Ramos (cell line): ENCODE measurements at regions not wholly inside any gene's neighbourhood (a gene's known extent, or its start where the extent isn't known, plus 50 kb on each side); places are given as distances from the start of the nearest gene placed in this dataset.

ENCODE experiments used
- in situ Hi-C: fragments of 300-500 bp; cut with MboI; formaldehyde crosslinking; loops from one replicate; pipeline ENCODE4 v1.14.3; 2022; ENCODE audit warnings: low sequenced_read_pairs; ENCODE audit not compliant: unreplicated experiment

DNA sequence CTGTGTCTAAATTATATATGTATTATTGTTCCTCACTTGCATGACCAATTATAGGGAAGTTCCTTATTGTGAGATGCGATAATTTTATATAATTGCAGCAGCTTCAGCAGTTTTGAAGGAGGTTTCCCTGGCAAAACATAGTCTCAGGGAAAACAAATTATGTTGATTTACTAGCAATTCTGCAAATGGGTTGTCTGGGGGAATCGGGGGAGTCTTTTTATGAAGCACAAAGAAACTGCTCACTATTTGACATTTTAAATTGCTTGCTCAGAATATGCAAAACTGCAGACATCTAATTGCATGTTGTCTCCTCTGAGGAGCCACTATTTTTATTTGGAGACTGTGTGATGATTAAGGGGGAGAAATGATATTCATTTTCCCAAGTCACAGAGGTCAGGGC lies 361.6 kb downstream of the YTHDC2 start:
- in situ Hi-C loops: no loop called here

DNA sequence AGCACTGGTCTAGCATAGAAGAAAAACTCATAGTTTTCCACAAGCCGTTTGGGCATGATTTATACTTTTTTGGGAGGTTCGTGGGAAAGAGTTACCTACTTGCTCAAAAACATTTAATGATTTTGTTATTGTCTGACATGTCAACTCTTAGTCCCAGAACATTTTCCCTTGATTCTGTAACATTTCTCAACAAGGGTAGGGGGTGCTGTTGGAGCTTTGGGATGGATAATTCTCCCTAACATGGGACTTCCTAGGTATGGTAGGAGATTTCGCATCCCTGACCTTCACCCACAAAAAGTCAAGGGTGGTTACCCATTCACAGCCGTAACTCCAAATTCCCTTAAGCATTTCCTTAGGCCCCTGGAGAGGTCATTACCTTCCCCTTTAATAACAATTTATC lies 378.0 kb downstream of the YTHDC2 start:
- in situ Hi-C loops: no loop called here

GRCh38 chr5:113896789-113897188 lies 383.3 kb downstream of the YTHDC2 start:
- in situ Hi-C loops: no loop called here

DNA sequence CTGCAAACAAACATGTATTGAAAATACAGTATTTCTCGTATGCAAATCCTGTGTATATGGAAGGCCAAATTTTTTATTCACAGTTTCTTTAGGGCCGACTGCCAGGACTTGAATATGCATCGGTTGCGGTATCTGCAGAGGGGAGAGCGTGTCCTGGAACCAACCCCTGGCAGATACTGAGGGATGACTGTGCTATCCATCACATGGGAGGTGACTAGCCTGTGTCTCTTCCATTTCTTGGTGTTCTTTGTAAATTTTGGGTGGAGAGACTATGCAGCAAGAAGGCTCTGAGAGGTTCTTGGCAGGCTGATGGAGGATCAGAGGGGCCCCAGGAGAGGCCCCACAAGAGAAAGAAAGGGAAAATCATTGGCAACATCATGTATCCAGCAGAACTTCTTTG lies 384.3 kb downstream of the YTHDC2 start:
- in situ Hi-C loops: no loop called here

GRCh38 chr5:113900141-113900540 lies 386.6 kb downstream of the YTHDC2 start:
- in situ Hi-C loops: no loop called here

GRCh38 chr5:113900816-113901215 lies 387.3 kb downstream of the YTHDC2 start:
- in situ Hi-C loops: no loop called here

DNA sequence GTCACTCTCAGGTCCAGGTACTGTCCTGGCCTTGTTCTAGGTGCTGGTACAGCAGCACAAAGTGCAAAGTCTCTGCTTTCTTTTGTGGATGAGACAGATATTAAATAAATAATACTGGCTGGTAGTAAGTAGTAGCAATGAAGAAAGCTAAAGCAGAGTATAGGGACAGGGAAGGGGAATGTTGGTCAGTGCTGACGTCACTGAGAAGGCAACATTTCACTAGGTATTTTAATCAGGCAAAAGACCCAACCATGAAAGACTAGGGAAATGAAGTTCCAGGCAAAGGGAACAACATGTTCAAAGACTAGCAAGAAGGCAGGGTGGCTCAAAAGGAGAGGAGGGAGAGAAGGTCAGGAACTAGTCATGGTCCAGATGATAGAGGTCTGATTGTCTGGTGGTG lies 388.2 kb downstream of the YTHDC2 start:
- in situ Hi-C loops: no loop called here

GRCh38 chr5:113902917-113903660 lies 389.6 kb downstream of the YTHDC2 start:
- in situ Hi-C loops: no loop called here

DNA sequence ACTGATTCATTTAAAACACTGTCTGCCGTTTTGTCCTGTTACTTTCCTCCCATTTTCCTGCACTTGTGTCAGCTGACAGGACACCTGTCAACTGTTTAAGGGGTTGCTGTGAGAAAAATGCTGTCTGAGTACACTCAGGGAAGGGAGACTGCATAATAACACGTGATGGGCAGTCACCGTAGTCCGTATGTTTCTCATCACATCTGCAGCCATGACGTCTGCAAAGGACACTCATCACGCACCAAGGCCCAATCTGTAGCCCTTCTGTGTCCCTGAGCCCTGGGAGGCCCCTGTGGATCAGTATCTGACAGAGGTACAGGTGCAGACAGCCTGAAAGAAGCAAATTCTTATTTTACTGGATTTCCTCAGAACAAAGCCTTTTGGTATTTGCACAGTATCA lies 396.3 kb downstream of the YTHDC2 start:
- in situ Hi-C loops: no loop called here

- in situ Hi-C loops: no loop called here
Observed at GRCh38 chr5:113917997-113918396, 404.5 kb downstream of the YTHDC2 start.

- in situ Hi-C loops: no loop called here
Observed at GRCh38 chr5:113922343-113922742, 408.8 kb downstream of the YTHDC2 start.

GRCh38 chr5:113935453-113935852 lies 422.0 kb downstream of the YTHDC2 start:
- in situ Hi-C loops: no loop called here

- in situ Hi-C loops: no loop called here
Observed at GRCh38 chr5:113937301-113937700, 423.8 kb downstream of the YTHDC2 start.

DNA sequence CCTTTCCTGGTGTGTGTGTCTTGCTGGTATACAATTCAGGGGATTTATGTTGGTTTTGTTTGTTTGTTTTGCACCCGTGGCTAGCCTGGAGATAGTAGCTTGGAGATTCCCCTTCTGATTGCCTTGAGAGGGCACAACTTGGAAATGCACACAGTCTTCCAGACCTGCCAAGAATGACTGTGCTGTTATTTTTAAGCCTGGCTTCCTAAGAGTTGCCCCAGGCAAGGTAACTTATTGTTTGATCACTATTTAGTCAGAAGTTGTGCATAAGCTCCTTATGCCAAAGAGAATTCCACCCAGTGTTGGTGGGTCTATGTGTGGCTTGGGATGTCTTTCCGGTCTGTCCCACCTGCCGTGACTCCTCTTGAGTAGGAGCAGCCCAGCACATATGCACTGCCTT lies 421.9 kb upstream of the KCNN2 start:
- in situ Hi-C loops: no loop called here

- in situ Hi-C loops: no loop called here
Observed at GRCh38 chr5:113950186-113950585, 411.7 kb upstream of the KCNN2 start.

GRCh38 chr5:113965225-113965624 lies 396.6 kb upstream of the KCNN2 start:
- in situ Hi-C loops: no loop called here

GRCh38 chr5:113969901-113970300 lies 392.0 kb upstream of the KCNN2 start:
- in situ Hi-C loops: no loop called here

DNA sequence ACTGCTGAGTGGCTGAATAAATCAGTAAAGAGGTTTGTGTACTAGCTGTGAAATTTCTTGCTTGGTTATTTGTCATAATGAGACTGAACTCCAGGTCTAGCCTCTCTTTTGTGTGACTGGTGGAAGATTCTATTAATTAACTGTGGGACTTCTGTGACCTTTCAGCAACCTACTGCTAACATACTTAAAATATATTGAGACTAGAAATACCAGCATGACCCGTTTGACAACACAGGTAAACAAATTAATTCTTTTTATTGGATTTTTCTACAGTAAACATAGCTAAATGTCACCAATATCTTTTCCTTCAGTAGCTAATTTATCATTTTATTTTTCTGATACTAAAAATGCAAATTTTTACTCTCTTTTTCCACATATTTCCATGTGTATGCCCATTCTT lies 390.4 kb upstream of the KCNN2 start:
- in situ Hi-C loops: no loop called here

GRCh38 chr5:113974976-113975375 lies 386.9 kb upstream of the KCNN2 start:
- in situ Hi-C loops: no loop called here

DNA sequence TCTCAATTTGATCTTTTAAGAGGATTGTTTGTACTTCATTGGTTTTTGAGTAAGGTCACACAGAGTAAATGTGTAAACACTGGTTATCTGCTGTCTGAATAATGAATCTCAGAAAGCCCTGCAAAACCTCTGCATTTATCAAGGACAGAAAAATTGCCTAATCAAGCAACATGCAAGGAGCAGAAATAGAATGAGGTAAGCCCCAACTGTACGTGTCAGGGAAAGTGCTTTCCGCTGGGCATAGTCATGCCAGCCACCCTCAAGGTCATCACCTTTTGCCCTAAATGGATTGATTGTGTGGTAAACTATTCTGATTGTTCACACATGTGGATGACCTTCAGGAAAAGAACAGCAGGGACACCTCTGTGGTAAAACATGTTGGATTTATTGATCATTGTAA lies 376.9 kb upstream of the KCNN2 start:
- in situ Hi-C loops: no loop called here

DNA sequence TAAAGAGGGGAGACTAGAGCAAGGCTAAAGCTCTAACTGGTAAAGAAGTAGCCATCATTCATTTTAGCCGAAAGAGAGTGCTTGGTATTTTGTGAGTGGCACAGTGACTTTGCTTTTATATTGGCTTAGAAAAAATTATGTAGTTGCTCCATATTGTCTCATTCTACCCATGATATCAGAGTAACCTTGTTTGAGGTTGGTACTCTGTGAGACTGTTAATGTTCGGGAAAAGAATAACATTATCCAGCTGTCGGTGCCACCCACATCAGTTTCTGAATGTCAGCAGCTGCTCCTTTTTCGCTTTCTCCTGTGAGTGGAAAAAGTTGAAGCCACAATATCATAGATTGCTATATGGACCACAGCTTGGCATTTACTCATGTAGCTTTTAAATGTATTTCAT lies 376.4 kb upstream of the KCNN2 start:
- in situ Hi-C loops: no loop called here

- in situ Hi-C loops: no loop called here
Observed at GRCh38 chr5:113989278-113989912, 372.5 kb upstream of the KCNN2 start.
